ENCODE measurements at regions not wholly inside any gene's neighbourhood (a gene's known extent, or its start where the extent isn't known, plus 50 kb on each side); places are given as distances from the start of the nearest gene placed in this dataset.
"Not testable (repeated sequence)": the region's sequence is repeated elsewhere in the genome, so short reads cannot be mapped to it uniquely, and the experiment has no call there.

DNA sequence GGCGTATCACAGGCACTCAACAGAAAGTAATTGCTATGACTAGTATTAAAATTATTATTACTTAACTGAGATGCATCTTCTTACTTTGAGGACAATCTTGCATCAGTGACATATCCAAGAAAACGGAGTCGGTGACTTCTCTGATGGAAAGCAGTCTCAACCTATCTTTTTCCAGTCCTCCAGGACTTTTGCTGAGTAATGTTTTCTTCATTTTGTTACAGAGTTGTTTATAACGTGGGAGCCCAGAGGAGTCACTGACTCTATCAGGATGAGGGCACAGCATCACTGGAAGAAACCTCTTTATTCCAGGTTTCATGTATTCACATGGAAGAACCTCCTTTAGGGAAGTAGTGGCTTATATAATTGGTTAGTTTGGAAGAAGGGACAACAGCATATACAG, 51.5 kb upstream of the MELK start:
- no peak for DNase-seq (ENCODE audit: low spot score)

DNA sequence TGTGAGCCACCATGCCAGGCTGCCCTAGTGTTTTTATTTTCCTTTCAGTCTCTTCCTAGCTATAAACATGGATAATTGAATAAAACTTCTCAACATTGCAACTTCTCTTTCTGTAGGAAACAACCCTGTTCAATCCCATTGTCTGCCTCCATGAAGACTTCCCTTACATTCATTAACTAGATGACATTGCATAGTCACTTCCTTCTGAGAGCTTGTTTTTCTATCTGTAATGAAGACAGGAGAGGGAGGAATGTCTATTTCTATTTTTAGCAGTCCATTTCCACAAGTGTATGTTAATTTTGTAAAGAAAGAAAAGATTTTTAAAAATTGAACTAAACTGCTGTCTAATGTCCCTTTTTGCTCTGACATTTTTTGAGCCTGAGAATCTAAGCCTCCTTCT, 55.6 kb upstream of the MELK start:
- DNase-seq (ENCODE audit: low spot score), result no peak

DNA sequence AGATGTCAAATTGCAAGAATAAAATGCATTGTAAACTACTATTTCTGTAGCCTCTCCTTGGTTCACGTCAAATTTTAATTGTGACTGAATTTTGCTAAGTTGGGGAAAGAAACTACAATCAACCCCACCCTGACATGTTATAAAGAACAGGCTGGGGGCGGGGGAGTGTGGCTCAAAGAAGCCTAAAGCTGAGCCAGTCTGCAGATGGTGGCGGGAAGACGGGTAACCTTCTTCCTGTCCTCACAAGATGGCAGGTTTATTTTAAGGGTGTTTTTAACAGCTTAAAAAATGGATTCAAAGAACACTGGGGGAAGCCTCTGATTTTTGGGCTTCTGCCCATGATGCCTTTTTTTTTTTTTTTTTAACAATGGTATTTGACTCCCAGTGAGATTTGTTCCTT, 68.5 kb upstream of the MELK start:
- DNase-seq (ENCODE audit: low spot score), result no peak

DNA sequence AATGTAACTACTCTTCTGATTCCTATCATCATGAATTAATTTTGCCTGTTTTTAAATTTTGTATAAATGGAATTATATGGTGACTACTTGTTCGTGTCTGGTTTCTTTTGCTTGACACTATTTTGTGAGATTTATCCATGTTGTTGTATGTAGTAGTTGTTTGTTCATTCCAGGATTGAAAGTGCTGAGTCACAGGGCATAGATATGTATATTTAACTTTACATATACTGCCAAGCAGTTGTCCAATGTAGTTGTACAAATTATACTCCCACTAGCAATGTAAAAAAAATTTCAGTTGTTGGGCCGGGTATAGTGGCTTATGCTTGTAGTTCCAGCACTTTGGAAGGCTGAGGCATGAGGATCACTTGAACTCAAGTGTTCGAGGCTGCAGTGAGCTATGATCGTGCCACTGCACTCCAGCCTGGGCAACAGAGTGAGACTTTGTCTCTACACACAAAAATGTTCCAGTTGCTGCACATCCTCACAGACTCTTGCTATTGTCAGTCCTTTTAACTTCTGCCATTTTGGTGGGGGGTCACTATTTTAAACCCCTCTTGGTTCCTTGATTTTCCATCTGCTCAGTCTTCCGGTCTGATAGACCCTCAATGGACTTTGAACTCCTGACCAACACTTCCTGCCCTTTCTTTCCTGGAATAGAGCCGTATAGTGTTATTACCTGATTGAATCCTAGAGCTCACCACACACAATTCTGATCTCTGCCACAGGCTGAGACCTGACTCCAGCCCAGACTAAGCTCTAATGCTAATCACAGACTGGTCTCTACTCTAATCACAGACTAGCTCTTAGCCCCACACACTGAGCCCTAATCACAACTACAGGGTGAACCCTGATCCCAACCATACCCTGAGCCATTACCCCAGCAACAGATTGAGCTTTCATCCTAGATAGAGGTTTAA, 69.3 kb upstream of the MELK start:
- DNase-seq (ENCODE audit: low spot score), result no peak

DNA sequence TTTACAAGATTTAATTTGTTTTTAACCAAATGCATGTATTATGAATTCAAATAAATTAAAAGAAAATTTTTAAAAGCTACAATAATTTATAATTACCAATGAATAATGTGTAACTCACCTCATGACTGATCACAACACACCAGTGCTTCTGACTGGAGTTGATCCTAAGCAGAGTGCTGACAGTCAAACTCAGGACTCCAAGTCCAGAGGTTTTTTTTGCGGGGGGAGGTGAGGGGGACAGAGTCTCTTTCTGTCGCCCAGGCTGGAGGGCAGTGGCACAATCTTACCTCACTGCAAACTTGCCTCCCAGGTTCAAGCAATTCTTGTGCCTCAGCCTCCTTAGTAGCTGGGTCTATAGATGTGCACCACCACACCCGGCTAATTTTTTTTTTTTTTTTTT, 71.0 kb upstream of the MELK start:
- no peak for DNase-seq (ENCODE audit: low spot score)

DNA sequence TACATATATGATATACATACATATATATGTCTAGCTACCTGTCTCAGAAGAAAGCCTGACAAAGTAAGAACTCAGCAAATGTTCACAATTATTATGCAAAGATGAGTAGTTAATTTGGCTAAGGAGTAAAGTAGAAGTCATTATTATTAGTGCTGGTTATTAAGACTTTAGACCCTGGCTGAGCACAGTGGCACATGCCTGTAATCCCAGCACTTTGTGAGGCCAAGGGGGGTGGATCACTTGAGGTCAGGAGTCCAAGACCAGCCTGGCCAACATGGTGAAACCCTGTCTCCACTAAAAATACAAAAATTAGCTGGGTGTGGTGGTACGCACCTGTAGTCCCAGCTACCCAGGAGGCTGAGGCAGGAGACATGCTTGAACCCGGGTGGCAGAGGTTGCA, 71.8 kb upstream of the MELK start:
- DNase-seq (ENCODE audit: low spot score), result not testable (repeated sequence)

DNA sequence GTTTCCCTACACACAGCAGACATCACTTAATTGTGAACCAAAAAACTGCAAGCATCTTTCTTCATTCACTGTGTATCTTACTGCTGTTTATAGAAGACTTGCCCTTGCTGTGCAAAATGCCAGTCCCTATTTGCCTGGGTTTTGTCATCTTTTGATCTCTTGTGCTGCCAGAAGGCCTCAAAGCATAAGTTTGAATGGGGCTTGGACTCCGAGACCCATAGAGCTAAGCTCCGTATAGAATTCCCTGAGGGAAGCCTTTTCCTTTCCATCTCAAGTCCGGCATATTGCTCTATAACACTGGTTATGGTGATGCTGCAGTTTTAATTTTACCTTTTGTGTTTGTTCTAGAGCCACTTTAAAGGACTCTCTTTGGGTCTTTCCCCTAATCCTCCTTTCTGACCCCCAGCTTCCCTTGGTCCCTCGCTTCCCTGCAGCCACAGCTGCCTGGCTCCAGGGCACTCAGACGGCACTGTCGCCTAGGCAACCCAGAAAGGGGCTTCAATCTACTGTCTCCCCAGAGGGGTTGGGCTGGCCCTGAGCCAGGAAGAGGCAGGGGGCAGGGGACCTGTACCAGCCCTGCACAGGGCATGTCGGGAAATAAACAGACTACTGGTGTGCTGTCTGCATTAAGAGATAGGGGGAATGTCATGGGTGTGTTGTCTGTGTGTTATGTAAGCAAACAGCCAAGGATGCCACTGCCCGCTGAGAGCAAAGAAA, 73.4 kb upstream of the MELK start:
- no peak for DNase-seq (ENCODE audit: low spot score)

DNA sequence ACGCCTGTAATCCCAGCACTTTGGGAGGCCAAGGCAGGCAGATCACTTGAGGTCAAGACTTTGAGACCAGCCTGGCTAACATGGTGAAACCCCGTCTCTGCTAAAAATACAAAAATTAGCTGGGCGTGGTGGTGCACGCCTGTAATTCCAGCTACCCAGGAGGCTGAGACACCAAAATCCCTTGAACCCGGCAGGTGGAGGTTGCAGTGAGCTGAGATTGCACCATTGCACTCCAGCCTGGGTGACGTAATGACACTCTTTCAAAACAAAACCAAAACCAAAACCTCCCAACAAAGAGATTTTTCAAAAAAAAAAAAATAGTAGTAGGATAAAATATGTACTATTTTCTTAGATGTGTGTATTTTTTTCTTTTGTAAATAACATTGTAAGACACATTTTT, 79.1 kb upstream of the MELK start:
- DNase-seq (ENCODE audit: low spot score), result not testable (repeated sequence)

DNA sequence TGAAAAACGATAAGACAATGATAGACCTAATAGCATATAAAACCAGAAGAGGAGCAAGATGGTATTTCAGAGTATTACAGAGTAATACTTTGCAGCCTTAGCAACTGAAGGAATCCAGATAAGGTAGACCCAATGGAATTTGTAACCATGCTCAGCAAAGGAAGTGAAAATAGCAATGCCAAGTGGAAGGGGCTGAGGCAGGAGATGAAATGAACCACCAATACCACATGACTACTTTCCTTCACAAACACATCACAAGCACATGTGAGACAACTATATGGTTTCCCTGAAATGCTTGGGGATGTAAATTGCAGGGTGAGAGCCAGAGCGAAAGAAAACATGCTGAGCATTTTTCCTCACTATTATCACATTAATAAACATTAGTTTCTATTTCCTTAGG, 79.8 kb upstream of the MELK start:
- DNase-seq (ENCODE audit: low spot score), result no peak

DNA sequence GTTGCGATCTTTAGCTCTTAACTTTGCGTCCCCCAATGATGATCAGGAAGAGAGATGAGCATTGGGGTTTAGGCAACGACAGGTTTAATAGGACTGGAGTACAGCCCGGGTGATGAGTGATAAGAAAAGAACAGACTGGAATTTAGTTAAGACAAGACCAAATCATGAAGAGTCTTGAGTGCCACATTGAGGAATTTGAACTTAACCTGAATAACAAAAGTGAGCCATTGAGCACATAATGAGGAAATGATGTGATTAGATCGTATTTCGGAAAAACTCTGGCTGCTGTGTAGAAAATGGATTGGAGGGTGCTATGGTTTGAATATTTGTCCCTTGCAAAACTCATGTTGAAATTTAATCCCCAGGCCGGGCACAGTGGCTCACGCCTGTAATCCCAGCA, 83.2 kb upstream of the MELK start:
- no peak for DNase-seq (ENCODE audit: low spot score)

DNA sequence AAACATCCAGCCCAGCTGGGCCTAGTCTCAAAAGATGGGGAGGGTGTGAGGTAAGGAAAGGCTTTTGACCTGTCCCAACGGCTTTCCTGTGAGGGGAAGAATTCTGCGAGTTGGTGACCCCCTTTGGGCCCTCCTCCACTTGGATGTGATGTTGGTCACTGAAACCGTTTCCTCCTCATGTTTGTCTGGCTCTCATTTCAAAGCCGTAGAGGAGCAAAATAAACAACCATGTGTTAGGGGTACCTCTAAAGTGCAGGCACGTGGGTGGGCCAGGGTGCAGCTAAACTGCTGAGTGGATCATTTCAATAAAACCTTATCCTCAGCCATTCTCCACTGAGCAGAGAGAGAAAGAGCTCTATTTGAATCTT, 84.3 kb upstream of the MELK start:
- no peak for DNase-seq (ENCODE audit: low spot score)

DNA sequence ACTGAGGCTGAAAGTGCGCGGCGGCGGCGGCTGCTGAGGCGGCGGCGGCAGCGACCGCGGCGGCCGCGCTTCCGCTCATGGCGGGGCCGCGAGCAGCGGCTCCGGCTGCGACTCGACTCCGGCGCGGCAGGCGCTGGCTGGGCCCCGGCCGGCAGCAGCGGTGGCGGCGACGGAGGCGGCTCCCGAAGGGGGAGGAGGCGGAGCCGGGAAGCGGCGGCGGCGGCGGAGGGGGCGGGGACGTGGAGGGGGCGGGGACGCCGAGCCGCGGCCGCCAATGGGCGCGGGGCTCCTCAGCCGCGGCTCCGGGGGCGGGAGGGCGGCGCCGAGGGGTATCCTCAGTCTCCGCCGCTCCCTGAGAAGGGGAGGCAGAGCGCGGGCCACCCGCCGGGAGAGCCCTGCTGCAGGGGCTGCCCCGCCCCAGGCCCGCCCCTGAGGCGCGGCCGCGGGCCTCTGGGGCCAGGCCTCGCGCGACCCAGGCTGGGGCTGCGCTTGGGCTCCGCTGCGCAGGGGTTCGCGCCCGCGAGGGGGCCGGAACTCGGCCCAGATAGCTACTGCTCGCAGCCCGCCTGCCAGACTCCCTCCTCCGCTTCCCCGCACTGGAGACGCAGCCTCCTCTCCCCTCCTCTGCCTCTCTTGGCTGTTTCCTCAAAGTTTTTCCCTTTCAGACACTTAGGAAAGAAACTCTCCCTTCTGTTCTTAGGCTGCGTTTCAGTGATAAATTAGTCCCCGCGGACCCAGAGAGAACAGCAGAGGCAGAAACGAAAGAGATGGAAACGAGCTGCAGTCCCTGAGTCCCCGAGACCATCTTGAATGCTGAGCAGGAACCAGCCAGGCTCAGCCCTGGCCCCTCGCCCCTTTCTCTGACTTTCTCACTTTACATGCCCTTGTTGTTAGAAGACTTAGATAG, 85.0 kb upstream of the MELK start:
- DNase-seq (ENCODE audit: low spot score), result peak; percentile 94

DNA sequence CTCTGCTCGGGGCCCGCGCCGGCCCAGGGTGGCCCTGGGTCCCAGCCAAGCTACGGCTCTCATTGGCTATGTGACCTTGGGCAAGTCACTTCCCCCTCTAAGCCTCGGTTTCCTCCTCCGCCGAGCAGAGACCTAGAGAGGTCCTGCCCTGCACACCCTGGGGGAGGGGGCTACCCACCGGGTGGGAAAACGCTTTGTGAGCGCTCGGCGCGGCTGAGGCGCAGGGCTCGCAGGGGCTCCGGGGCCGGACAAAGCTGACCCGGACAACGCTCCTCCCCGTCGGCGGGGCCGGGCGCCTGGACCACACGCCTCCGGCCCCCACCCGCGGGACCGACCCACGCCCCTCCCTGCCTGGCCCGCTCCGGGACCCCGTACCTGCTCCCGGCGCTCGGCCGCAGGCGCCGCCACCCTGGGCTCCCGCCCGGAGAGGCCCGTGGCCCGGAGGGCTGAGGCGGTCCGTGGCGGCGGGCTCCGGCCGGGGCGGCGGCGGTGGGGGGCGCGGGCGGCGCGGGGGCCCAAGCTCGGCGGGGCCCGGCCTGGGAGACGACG, 85.7 kb upstream of the MELK start:
- DNase-seq (ENCODE audit: low spot score), result peak; percentile 26

DNA sequence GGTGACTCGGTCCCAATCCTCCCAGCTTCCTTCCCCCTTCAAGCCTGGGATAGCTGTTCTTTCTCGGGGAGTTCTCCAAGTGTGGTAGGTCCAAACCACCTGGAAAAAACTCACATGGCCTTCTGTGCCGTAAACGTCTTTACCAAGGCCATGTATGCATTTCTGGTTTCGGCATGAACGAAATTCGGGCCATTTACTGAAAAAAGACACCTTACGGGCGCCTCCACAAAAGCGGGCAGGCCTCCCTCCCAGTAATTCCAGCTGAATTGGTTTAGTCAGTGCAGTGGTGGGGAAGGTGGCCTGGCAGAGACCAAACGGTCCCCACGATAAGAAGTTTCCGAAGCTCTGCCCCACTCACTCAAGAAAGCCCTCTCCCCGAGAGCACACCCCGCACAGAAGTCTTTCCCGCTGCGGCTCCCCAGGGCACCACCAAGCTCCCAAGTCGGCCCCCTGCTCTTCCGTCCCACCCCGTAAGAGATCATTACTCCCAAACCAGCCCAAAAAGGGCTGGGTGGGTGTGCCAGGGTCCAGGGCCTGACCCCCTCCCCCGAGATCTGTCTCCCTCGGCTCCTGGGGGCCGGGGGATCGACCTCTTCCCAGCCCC, 86.3 kb upstream of the MELK start:
- DNase-seq (ENCODE audit: low spot score), result peak; percentile 25

DNA sequence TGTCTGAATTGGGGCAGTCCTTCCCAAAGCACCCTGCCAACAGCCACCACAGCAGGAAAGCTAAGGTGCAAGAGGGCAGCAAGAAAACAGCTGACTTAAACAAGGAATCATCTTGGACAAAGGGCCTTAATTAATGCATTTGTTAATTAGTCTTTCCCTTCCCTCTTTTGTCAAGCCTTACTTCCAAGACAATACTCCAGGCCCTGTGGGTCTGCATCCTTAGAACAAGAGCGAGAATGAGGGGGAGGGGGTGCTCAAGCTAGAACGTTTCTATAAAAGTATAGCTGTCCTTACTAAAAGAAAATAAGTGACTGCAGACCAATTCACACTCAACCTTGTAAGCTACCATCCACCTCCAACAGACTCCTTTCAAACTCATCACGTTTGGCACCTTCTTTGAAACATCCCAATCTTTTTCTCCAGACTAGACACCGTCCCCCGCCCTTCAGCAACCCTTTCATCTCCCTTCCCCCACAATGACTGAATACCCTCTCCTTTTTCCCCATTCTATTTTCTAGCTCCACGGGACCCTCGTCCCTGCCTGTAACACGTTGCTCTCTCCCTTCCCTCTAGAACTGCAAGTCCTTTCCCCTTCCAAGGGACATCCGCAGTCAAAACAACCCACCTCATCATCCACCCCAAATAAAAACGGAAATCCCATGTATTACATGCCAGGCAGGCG, 85.7 kb upstream of the RNF38 start:
- no peak for DNase-seq (ENCODE audit: low spot score)

DNA sequence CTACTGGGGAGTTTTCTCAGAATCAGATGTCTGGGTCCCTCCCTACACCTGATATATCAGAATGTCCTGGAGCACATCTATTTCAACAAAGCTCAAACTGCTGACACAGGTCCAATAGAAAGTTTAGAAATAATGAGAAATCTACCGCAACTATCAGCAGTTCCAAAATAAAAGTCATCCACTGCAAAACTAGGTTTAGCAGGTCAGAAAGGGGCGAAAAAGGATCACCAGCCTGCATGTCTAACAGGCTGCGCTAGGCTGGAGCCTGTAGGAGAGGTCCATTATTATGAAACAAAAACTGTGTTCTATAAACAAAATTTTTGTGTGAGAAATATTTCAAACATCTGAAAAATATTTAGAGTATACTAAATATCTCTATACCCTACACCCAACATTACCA, 84.1 kb upstream of the RNF38 start:
- no peak for DNase-seq (ENCODE audit: low spot score)

DNA sequence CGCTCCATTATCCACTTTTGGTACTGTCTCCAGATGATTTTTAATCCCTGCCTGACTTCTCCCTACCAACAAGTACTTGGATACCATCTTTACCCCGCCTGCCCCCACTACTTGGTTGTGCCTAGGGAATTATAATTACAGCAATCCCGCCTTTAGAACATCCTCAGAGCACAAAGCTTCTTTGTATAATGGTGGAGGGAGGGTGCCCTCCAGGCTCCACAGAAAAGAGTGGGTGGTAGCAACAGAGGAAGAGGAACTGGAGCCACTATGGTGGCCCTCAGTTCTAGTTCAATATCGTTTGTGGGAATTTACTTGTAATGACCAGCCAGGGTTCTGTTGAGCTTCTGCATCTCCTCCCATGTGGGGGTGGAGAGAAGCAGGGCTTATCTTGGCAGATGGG, 79.0 kb upstream of the RNF38 start:
- peak; percentile 76 for DNase-seq (ENCODE audit: low spot score)

DNA sequence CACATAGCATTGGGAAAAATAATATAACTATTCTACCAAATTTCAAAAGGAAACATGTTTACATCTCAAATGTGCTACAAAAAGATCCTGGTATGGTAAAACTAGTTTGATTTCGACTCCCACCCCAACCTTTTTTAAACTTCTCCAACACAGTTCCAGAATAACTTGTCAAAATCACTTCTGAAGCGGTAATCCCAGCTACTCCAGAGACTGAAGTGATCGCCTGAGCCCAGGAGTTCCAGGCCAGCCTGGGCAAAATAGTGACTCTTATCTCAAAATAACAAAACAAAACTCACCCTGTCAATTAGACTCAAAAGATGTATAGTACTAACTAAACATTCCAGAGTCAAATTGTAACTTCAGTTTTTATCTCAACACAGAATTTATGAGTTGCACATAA, 71.3 kb upstream of the RNF38 start:
- DNase-seq (ENCODE audit: low spot score), result no peak

DNA sequence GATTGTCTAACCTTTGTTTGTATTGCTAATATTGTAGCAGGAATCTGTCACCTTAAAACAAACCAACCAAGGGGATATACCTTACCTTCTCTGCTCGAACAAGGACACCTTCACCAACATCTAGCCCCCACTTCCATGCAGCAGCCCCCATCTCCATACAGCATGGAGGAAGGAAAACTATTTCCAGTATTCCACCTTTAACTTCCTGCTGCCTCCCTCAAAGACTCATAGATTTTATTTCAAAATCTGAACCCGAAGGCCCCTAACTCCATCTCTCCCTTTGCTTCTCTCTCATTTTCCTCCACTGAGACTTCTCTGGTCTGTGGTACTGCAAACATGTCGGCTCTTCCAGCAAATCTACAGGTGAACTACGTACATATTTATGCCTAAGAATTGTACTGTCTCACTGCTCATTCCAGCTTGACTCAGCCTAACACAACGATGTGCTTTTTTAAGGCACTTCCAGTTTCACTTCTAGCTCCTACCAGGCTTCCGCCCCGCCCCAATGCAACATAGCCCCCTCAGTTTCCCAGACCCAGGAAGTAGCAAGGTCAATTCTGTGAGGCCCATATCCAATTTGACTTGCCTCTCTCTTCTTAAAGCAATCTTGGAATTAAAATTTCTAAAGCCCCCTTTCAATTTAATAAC, 70.7 kb upstream of the RNF38 start:
- DNase-seq (ENCODE audit: low spot score), result peak; percentile 48

DNA sequence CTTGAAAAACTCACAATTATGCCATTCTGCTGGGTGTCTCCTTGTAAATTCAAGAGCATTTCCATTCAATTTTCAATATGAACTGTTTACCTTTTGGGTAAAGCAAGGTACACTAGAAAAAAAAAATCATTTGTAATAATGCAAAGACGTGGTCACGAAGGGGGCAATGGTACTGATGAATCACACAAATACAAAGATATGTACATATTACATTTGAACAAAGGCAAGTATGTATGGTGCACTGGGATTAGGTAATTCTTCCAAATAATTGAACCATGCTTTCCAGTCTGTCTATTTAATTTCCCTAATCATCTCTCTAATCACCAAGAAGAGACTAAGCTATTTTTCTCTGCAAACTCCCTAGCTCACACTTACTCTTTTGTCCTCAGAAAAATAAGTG, 63.4 kb upstream of the RNF38 start:
- DNase-seq (ENCODE audit: low spot score), result no peak

DNA sequence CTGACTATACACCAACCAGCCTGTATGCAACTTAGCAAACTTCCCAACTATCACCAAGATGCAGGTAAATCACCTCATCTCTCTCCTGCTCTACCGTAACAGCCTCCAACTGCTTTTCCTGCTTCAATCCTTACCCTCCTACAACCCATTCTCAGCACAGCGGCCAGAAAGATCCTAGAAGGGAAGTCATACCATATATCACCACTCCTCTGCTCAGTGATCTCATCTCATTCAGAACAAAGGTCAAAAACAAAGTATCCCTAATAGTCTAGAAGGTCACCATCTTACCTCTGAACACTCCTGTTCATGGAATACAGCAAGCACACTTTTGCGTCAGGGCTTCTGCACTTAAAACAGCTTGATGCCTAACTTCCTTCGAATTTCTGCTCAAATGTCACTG, 62.2 kb upstream of the RNF38 start:
- no peak for DNase-seq (ENCODE audit: low spot score)
